ENCODE measurements at regions not wholly inside any gene's neighbourhood (a gene's known extent, or its start where the extent isn't known, plus 50 kb on each side); places are given as distances from the start of the nearest gene placed in this dataset.

- no peak overlapping the region for H3K27ac Mint-ChIP-seq
- Histone ChIP-seq H3K27me3 (ENCODE audit: control insufficient read depth in 2 of 2, insufficient read depth in 2 of 2, low read length in 2 of 2) (no peaks in the 10 kb centered on the region), H3K4me3 (ENCODE audit: low read length) (no peak overlapping the region), H3K36me3 (ENCODE audit: control insufficient read depth in 2 of 3, insufficient read depth in 3 of 3, low read length in 3 of 3) (no peaks in the 10 kb centered on the region), H3K4me1 (ENCODE audit: control insufficient read depth in 2 of 2, insufficient read depth in 2 of 2, low read length in 2 of 2) (no peaks in the 10 kb centered on the region), H3K9me3 (ENCODE audit: control insufficient read depth in 2 of 3, low read length in 3 of 3) (no peaks in the 10 kb centered on the region), H3K27ac (ENCODE audit: low read depth, low read length) (no peak overlapping the region)
- intact Hi-C loops (cut with micrococcal nuclease) = no loop called here
- no peak for DNase-seq
- H3K36me3 Mint-ChIP-seq = no peaks in the 10 kb centered on the region
- ATAC-seq = no peak
- no peak overlapping the region for H3K4me3 Mint-ChIP-seq
- POLR2A ChIA-PET = no interaction called here
- no peaks in the 10 kb centered on the region for H3K9me3 Mint-ChIP-seq
- H3K27me3 Mint-ChIP-seq = peaks cover 0 to 5% (median 0%) of the 10 kb centered on the region in 5 donors
- H3K4me1 Mint-ChIP-seq = no peaks in the 10 kb centered on the region
- CTCF ChIA-PET = no interaction called here
Observed at GRCh38 chr7:12855036-12855435, 167.6 kb downstream of the ARL4A start.

- no peak overlapping the region for H3K4me3 Mint-ChIP-seq
- no peak overlapping the region for H3K27ac Mint-ChIP-seq
- H3K27me3 Mint-ChIP-seq = peaks cover 0 to 10% (median 3%) of the 10 kb centered on the region in 5 donors
- POLR2A ChIA-PET = no interaction called here
- intact Hi-C loops (cut with micrococcal nuclease) = no loop called here
- CTCF ChIA-PET = no interaction called here
- Histone ChIP-seq H3K36me3 (ENCODE audit: control insufficient read depth in 2 of 3, insufficient read depth in 3 of 3, low read length in 3 of 3) (no peaks in the 10 kb centered on the region), H3K4me1 (ENCODE audit: control insufficient read depth in 2 of 2, insufficient read depth in 2 of 2, low read length in 2 of 2) (no peaks in the 10 kb centered on the region), H3K9me3 (ENCODE audit: control insufficient read depth in 2 of 3, low read length in 3 of 3) (no peaks in the 10 kb centered on the region), H3K4me3 (ENCODE audit: low read length) (no peak overlapping the region), H3K27ac (ENCODE audit: low read depth, low read length) (no peak overlapping the region), H3K27me3 (ENCODE audit: control insufficient read depth in 2 of 2, insufficient read depth in 2 of 2, low read length in 2 of 2) (no peaks in the 10 kb centered on the region)
- ATAC-seq = no peak
- no peak for DNase-seq
- H3K4me1 Mint-ChIP-seq = no peaks in the 10 kb centered on the region
- no peaks in the 10 kb centered on the region for H3K36me3 Mint-ChIP-seq
- no peaks in the 10 kb centered on the region for H3K9me3 Mint-ChIP-seq
Observed at GRCh38 chr7:12859761-12860160, 172.3 kb downstream of the ARL4A start.

DNA sequence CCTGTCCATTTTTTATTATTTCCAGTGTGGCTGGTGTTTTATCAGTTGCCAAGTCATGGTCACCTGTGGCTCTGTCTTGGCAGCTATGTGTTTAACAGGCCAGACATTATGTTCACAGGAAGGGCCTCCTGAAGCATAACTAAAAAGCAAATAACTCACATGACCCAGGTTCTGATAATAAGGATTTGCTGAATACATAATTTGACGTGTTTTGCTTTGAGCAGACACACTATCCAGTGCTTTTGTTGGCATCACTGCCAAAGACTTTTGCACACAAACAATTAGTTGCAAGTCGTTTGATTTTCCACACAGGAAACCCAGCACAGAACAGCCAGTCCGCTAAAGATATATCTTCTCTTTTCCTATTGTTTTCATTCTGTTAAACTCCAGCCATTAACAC, 173.6 kb downstream of the ARL4A start:
- Histone ChIP-seq H3K4me3 (ENCODE audit: low read length) (no peak overlapping the region), H3K27me3 (ENCODE audit: control insufficient read depth in 2 of 2, insufficient read depth in 2 of 2, low read length in 2 of 2) (no peaks in the 10 kb centered on the region), H3K4me1 (ENCODE audit: control insufficient read depth in 2 of 2, insufficient read depth in 2 of 2, low read length in 2 of 2) (no peaks in the 10 kb centered on the region), H3K36me3 (ENCODE audit: control insufficient read depth in 2 of 3, insufficient read depth in 3 of 3, low read length in 3 of 3) (no peaks in the 10 kb centered on the region), H3K9me3 (ENCODE audit: control insufficient read depth in 2 of 3, low read length in 3 of 3) (no peaks in the 10 kb centered on the region), H3K27ac (ENCODE audit: low read depth, low read length) (no peak overlapping the region)
- CTCF ChIA-PET = no interaction called here
- ATAC-seq = no peak
- H3K27me3 Mint-ChIP-seq = peaks cover 0 to 10% (median 3%) of the 10 kb centered on the region in 5 donors
- POLR2A ChIA-PET = no interaction called here
- no peaks in the 10 kb centered on the region for H3K9me3 Mint-ChIP-seq
- no peaks in the 10 kb centered on the region for H3K4me1 Mint-ChIP-seq
- no peak overlapping the region for H3K27ac Mint-ChIP-seq
- no peaks in the 10 kb centered on the region for H3K36me3 Mint-ChIP-seq
- intact Hi-C loops (cut with micrococcal nuclease) = no loop called here
- no peak for DNase-seq
- no peak overlapping the region for H3K4me3 Mint-ChIP-seq

DNA sequence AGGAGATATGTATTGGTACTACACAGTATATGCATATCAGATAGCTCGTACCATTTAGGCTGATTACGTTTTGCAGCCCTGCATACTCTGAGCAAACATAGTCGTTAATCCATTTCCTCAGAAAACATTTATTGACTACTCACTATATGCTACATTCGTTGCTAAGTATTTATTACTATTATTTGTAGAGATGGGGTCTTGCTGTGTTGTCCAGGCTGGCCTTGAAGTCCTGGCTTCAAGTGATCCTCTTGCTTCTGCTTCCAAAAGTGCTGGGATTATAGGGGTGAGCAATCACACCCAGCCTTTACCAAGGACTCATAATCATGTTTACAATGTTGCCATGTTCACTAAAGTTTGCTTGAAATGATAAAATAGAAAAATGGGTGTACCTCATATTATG, 174.7 kb downstream of the ARL4A start:
- Histone ChIP-seq H3K36me3 (ENCODE audit: control insufficient read depth in 2 of 3, insufficient read depth in 3 of 3, low read length in 3 of 3) (no peaks in the 10 kb centered on the region), H3K4me3 (ENCODE audit: low read length) (no peak overlapping the region), H3K27ac (ENCODE audit: low read depth, low read length) (no peak overlapping the region), H3K4me1 (ENCODE audit: control insufficient read depth in 2 of 2, insufficient read depth in 2 of 2, low read length in 2 of 2) (no peaks in the 10 kb centered on the region), H3K9me3 (ENCODE audit: control insufficient read depth in 2 of 3, low read length in 3 of 3) (no peaks in the 10 kb centered on the region), H3K27me3 (ENCODE audit: control insufficient read depth in 2 of 2, insufficient read depth in 2 of 2, low read length in 2 of 2) (no peaks in the 10 kb centered on the region)
- H3K4me3 Mint-ChIP-seq = no peak overlapping the region
- ChIA-PET CTCF (no interaction called here), POLR2A (no interaction called here)
- DNase-seq (no peak), ATAC-seq (no peak)
- H3K9me3 Mint-ChIP-seq = no peaks in the 10 kb centered on the region
- H3K27ac Mint-ChIP-seq = no peak overlapping the region
- no peaks in the 10 kb centered on the region for H3K4me1 Mint-ChIP-seq
- no peaks in the 10 kb centered on the region for H3K36me3 Mint-ChIP-seq
- peaks cover 0 to 11% (median 3%) of the 10 kb centered on the region in 5 donors for H3K27me3 Mint-ChIP-seq
- intact Hi-C loops (cut with micrococcal nuclease) = no loop called here

DNA sequence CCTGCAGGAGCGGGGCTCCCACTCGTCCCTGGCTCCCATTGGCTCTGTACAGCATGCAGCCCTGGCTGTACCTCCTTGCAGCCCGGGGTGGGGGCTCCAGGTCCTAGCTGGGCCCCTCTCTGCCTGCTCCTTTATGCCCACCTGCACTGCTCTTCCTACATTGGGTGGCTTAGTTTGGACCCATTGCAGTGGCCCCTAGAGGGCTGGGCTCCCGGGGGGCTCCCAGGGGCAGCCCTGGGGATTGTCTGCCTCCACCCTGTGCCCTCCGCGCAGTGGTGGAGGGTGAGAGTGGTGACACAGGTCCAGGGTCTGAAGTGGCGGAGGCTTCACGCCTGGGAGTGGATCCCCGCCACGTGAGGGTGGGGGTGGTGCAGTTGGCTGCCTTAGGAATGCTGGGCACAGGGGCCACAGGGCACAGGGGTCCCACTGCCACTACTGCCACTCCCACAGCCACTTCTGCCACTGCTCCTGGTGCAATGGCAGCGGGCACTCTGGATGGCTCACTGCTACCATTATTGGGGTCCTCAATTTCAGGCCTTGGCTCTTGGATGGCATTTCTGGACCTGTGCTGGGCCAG, 177.1 kb downstream of the ARL4A start:
- Mint-ChIP-seq H3K27ac (no peak overlapping the region), H3K27me3 (peaks cover 0 to 11% (median 4%) of the 10 kb centered on the region in 5 donors), H3K4me3 (no peak overlapping the region), H3K36me3 (no peaks in the 10 kb centered on the region), H3K4me1 (no peaks in the 10 kb centered on the region), H3K9me3 (no peaks in the 10 kb centered on the region)
- Histone ChIP-seq H3K27me3 (ENCODE audit: control insufficient read depth in 2 of 2, insufficient read depth in 2 of 2, low read length in 2 of 2) (no peaks in the 10 kb centered on the region), H3K9me3 (ENCODE audit: control insufficient read depth in 2 of 3, low read length in 3 of 3) (no peaks in the 10 kb centered on the region), H3K4me3 (ENCODE audit: low read length) (no peak overlapping the region), H3K4me1 (ENCODE audit: control insufficient read depth in 2 of 2, insufficient read depth in 2 of 2, low read length in 2 of 2) (no peaks in the 10 kb centered on the region), H3K36me3 (ENCODE audit: control insufficient read depth in 2 of 3, insufficient read depth in 3 of 3, low read length in 3 of 3) (no peaks in the 10 kb centered on the region), H3K27ac (ENCODE audit: low read depth, low read length) (no peak overlapping the region)
- ChIA-PET POLR2A (no interaction called here), CTCF (no interaction called here)
- ATAC-seq (no peak), DNase-seq (no peak)
- intact Hi-C loops (cut with micrococcal nuclease) = no loop called here

GRCh38 chr7:12865593-12865992, 178.2 kb downstream of the ARL4A start:
- no peaks in the 10 kb centered on the region for H3K9me3 Mint-ChIP-seq
- DNase-seq = no peak
- no peak overlapping the region for H3K4me3 Mint-ChIP-seq
- H3K36me3 Mint-ChIP-seq = no peaks in the 10 kb centered on the region
- ATAC-seq = no peak
- H3K9me3 ChIP-seq (ENCODE audit: control insufficient read depth in 2 of 3, low read length in 3 of 3) = no peaks in the 10 kb centered on the region
- CTCF ChIA-PET = no interaction called here
- intact Hi-C loops (cut with micrococcal nuclease) = no loop called here
- no peaks in the 10 kb centered on the region for H3K4me1 Mint-ChIP-seq
- H3K27me3 ChIP-seq (ENCODE audit: control insufficient read depth in 2 of 2, insufficient read depth in 2 of 2, low read length in 2 of 2) = no peaks in the 10 kb centered on the region
- H3K4me3 ChIP-seq (ENCODE audit: low read length) = no peak overlapping the region
- no peaks in the 10 kb centered on the region for H3K4me1 ChIP-seq (ENCODE audit: control insufficient read depth in 2 of 2, insufficient read depth in 2 of 2, low read length in 2 of 2)
- no peak overlapping the region for H3K27ac ChIP-seq (ENCODE audit: low read depth, low read length)
- H3K27ac Mint-ChIP-seq = no peak overlapping the region
- POLR2A ChIA-PET = no interaction called here
- peaks cover 0 to 7% (median 1%) of the 10 kb centered on the region in 5 donors for H3K27me3 Mint-ChIP-seq
- no peaks in the 10 kb centered on the region for H3K36me3 ChIP-seq (ENCODE audit: control insufficient read depth in 2 of 3, insufficient read depth in 3 of 3, low read length in 3 of 3)

- no peak for ATAC-seq
Observed at GRCh38 chr7:12866207-12866606, 178.8 kb downstream of the ARL4A start.

More at GRCh38 chr7:12866207-12866606, 178.8 kb downstream of the ARL4A start:
- H3K4me3 ChIP-seq (ENCODE audit: low read length) = no peak overlapping the region
- H3K27me3 ChIP-seq (ENCODE audit: control insufficient read depth in 2 of 2, insufficient read depth in 2 of 2, low read length in 2 of 2) = no peaks in the 10 kb centered on the region
- no peaks in the 10 kb centered on the region for H3K36me3 ChIP-seq (ENCODE audit: control insufficient read depth in 2 of 3, insufficient read depth in 3 of 3, low read length in 3 of 3)
- Mint-ChIP-seq H3K4me1 (no peaks in the 10 kb centered on the region), H3K9me3 (no peaks in the 10 kb centered on the region), H3K27ac (no peak overlapping the region), H3K36me3 (no peaks in the 10 kb centered on the region), H3K4me3 (no peak overlapping the region), H3K27me3 (peaks cover 0 to 7% (median 1%) of the 10 kb centered on the region in 5 donors)
- ChIA-PET CTCF (no interaction called here), POLR2A (no interaction called here)
- H3K27ac ChIP-seq (ENCODE audit: low read depth, low read length) = no peak overlapping the region
- DNase-seq = no peak
- no peaks in the 10 kb centered on the region for H3K4me1 ChIP-seq (ENCODE audit: control insufficient read depth in 2 of 2, insufficient read depth in 2 of 2, low read length in 2 of 2)
- intact Hi-C loops (cut with micrococcal nuclease) = no loop called here
- H3K9me3 ChIP-seq (ENCODE audit: control insufficient read depth in 2 of 3, low read length in 3 of 3) = no peaks in the 10 kb centered on the region
